WTC11 (cell line): ENCODE measurements at regions not wholly inside any gene's neighbourhood (a gene's known extent, or its start where the extent isn't known, plus 50 kb on each side); places are given as distances from the start of the nearest gene placed in this dataset.

Source experiments
- ATAC-seq: fragments of 200-7000 bp; cut with Tn5 transposase; 2 replicates; pipeline ENCODE4 v1.10.0; 2021; ENCODE audit warnings: mild to moderate bottlenecking, moderate library complexity
- CTCF ChIA-PET: fragments of 300-600 bp; sonication (Branson Sonifier 250); formaldehyde crosslinking; loops from one replicate; lab custom pipeline; 2021; ENCODE audit warnings: antibody characterized with exemption; lab: Charles Lee
- POLR2A ChIA-PET: fragments of 350-600 bp; sonication (Branson Sonifier 250); formaldehyde crosslinking; loops from one replicate; lab custom pipeline; 2021; ENCODE audit warnings: antibody characterized with exemption; lab: Charles Lee
- DNase-seq: peaks from one replicate; pipeline ENCODE4 v3.0.0; 2021; ENCODE audit warnings: low spot score
- H3K27ac Mint-ChIP-seq: 2 replicates; pipeline ENCODE4 v1.8.0; 2021; ENCODE audit warnings: mixed read lengths
- H3K27me3 Mint-ChIP-seq: 2 replicates; pipeline ENCODE4 v1.8.0; 2021; ENCODE audit warnings: low read depth, mild to moderate bottlenecking, moderate library complexity, mixed read lengths
- H3K36me3 Mint-ChIP-seq: 2 replicates; pipeline ENCODE4 v1.8.0; 2021; ENCODE audit warnings: mixed read lengths
- H3K4me1 Mint-ChIP-seq: 2 replicates; pipeline ENCODE4 v1.8.0; 2022; ENCODE audit warnings: mixed read lengths
- H3K4me3 Mint-ChIP-seq: 2 replicates; pipeline ENCODE4 v1.8.0; 2021; ENCODE audit warnings: mild to moderate bottlenecking, moderate library complexity, mixed read lengths
- H3K9me3 Mint-ChIP-seq: 2 replicates; pipeline ENCODE4 v1.8.0; 2021; ENCODE audit warnings: mixed read lengths
- ATF2 ChIP-seq: sonication (generic); formaldehyde crosslinking; IDR thresholded peaks from 2 replicates; pipeline ENCODE4 v1.8.1; 2022; ENCODE audit warnings: low read depth, missing genetic modification reagents, borderline replicate concordance
- IRF2 ChIP-seq: sonication (generic); formaldehyde crosslinking; IDR thresholded peaks from 2 replicates; pipeline ENCODE4 v1.8.0; 2022; ENCODE audit warnings: low read depth, missing genetic modification reagents, borderline replicate concordance
- MAX ChIP-seq: sonication (generic); formaldehyde crosslinking; IDR thresholded peaks from 2 replicates; pipeline ENCODE4 v1.8.0; 2022; ENCODE audit warnings: mild to moderate bottlenecking, missing genetic modification reagents
- MLX ChIP-seq: sonication (generic); formaldehyde crosslinking; IDR thresholded peaks from 2 replicates; pipeline ENCODE4 v1.8.1; 2023; ENCODE audit warnings: mild to moderate bottlenecking, missing genetic modification reagents, moderate library complexity
- RELA ChIP-seq: sonication (generic); formaldehyde crosslinking; IDR thresholded peaks from 2 replicates; pipeline ENCODE4 v1.8.1; 2022; ENCODE audit warnings: missing genetic modification reagents, mild to moderate bottlenecking, borderline replicate concordance
- SMAD3 ChIP-seq: sonication (generic); formaldehyde crosslinking; IDR thresholded peaks from 2 replicates; pipeline ENCODE4 v1.8.0; 2022; ENCODE audit warnings: missing genetic modification reagents, mild to moderate bottlenecking, borderline replicate concordance
- USF1 ChIP-seq: sonication (generic); formaldehyde crosslinking; IDR thresholded peaks from 2 replicates; pipeline ENCODE4 v1.8.0; 2022; ENCODE audit warnings: mild to moderate bottlenecking, missing genetic modification reagents
- ZBTB43 ChIP-seq: sonication (generic); formaldehyde crosslinking; IDR thresholded peaks from 2 replicates; pipeline ENCODE4 v1.8.1; 2023; ENCODE audit warnings: mild to moderate bottlenecking, missing genetic modification reagents
- ZNF232 ChIP-seq: sonication (generic); formaldehyde crosslinking; IDR thresholded peaks from 2 replicates; pipeline ENCODE4 v1.8.0; 2022; ENCODE audit warnings: mild to moderate bottlenecking, missing genetic modification reagents
- ZNF263 ChIP-seq: sonication (generic); formaldehyde crosslinking; IDR thresholded peaks from 2 replicates; pipeline ENCODE4 v1.8.1; 2022; ENCODE audit warnings: low read depth, mild to moderate bottlenecking, moderate library complexity, missing genetic modification reagents
- ZNF396 ChIP-seq: fragments of 250-450 bp; sonication (Bioruptor Pico); IDR thresholded peaks from 2 replicates; pipeline ENCODE4 v1.8.0; 2021; ENCODE audit warnings: mild to moderate bottlenecking, moderate library complexity, borderline replicate concordance
- ZNF423 ChIP-seq: fragments of 250-450 bp; sonication (Bioruptor Pico); IDR thresholded peaks from 2 replicates; pipeline ENCODE4 v2.1.2; 2022; ENCODE audit warnings: mild to moderate bottlenecking, moderate library complexity
- TF ChIP-seq, protein P1 (sequence below): fragments of 250-450 bp; sonication (Bioruptor Pico); IDR thresholded peaks from 2 replicates; pipeline ENCODE4 v1.8.0; 2021; ENCODE audit warnings: mild to moderate bottlenecking
- TF ChIP-seq, protein P2 (sequence below): fragments of 250-450 bp; sonication (Bioruptor Pico); IDR thresholded peaks from 2 replicates; pipeline ENCODE4 v1.9.0; 2021; ENCODE audit warnings: moderate library complexity, mild to moderate bottlenecking, inconsistent platforms, borderline replicate concordance
- TF ChIP-seq, protein P3 (sequence below): sonication (generic); formaldehyde crosslinking; IDR thresholded peaks from 2 replicates; pipeline ENCODE4 v1.8.1; 2022; ENCODE audit warnings: missing genetic modification reagents, borderline replicate concordance
- TF ChIP-seq, protein P4 (sequence below): sonication (generic); formaldehyde crosslinking; conservative IDR thresholded peaks from 2 replicates; pipeline ENCODE4 v1.8.1; 2023; ENCODE audit warnings: mild to moderate bottlenecking, low read depth, missing genetic modification reagents, moderate library complexity

GRCh38 chr1:29719253-29719652 is 482.9 kb downstream of the PTPRU start:
- H3K9me3 Mint-ChIP-seq = peaks cover 73% of the 10 kb centered on the region
- no peak overlapping the region for H3K27ac Mint-ChIP-seq
- no peak for ATAC-seq
- no peaks in the 10 kb centered on the region for H3K4me1 Mint-ChIP-seq
- ChIA-PET POLR2A (no interaction called here), CTCF (no interaction called here)
- peaks cover 23% of the 10 kb centered on the region for H3K27me3 Mint-ChIP-seq
- H3K36me3 Mint-ChIP-seq = peaks cover 42% of the 10 kb centered on the region
- no peak overlapping the region for H3K4me3 Mint-ChIP-seq
- TF ChIP-seq, protein P1, sequence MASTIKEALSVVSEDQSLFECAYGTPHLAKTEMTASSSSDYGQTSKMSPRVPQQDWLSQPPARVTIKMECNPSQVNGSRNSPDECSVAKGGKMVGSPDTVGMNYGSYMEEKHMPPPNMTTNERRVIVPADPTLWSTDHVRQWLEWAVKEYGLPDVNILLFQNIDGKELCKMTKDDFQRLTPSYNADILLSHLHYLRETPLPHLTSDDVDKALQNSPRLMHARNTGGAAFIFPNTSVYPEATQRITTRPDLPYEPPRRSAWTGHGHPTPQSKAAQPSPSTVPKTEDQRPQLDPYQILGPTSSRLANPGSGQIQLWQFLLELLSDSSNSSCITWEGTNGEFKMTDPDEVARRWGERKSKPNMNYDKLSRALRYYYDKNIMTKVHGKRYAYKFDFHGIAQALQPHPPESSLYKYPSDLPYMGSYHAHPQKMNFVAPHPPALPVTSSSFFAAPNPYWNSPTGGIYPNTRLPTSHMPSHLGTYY = no peak
- no peak for TF ChIP-seq MLX (CRISPR knock-in tag)
- TF ChIP-seq, all 79 proteins: peak for 0
- DNase-seq = no peak

- Mint-ChIP-seq H3K4me3 (no peak overlapping the region), H3K27ac (no peak overlapping the region), H3K36me3 (peaks cover 40% of the 10 kb centered on the region), H3K9me3 (peaks cover 70% of the 10 kb centered on the region), H3K27me3 (peaks cover 23% of the 10 kb centered on the region), H3K4me1 (no peaks in the 10 kb centered on the region)
- ATAC-seq = no peak
- ChIA-PET POLR2A (no interaction called here), CTCF (no interaction called here)
- TF ChIP-seq ZNF396 (CRISPR knock-in tag) (no peak), MAX (no peak), ZNF263 (CRISPR knock-in tag) (no peak), ZBTB43 (CRISPR knock-in tag) (no peak), RELA (CRISPR knock-in tag) (no peak), USF1 (CRISPR knock-in tag) (no peak), IRF2 (CRISPR knock-in tag) (no peak), ZNF423 (CRISPR knock-in tag) (no peak), ATF2 (CRISPR knock-in tag) (no peak), ZNF232 (CRISPR knock-in tag) (no peak), SMAD3 (no peak)
- TF ChIP-seq, protein P2, sequence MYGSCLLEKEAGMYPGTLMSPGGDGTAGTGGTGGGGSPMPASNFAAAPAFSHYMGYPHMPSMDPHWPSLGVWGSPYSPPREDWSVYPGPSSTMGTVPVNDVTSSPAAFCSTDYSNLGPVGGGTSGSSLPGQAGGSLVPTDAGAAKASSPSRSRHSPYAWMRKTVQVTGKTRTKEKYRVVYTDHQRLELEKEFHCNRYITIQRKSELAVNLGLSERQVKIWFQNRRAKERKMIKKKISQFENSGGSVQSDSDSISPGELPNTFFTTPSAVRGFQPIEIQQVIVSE (CRISPR knock-in tag) = no peak
- TF ChIP-seq, protein P3, sequence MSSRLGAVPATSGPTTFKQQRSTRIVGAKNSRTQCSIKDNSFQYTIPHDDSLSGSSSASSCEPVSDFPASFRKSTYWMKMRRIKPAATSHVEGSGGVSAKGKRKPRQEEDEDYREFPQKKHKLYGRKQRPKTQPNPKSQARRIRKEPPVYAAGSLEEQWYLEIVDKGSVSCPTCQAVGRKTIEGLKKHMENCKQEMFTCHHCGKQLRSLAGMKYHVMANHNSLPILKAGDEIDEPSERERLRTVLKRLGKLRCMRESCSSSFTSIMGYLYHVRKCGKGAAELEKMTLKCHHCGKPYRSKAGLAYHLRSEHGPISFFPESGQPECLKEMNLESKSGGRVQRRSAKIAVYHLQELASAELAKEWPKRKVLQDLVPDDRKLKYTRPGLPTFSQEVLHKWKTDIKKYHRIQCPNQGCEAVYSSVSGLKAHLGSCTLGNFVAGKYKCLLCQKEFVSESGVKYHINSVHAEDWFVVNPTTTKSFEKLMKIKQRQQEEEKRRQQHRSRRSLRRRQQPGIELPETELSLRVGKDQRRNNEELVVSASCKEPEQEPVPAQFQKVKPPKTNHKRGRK (CRISPR knock-in tag) = no peak
- TF ChIP-seq, protein P4, sequence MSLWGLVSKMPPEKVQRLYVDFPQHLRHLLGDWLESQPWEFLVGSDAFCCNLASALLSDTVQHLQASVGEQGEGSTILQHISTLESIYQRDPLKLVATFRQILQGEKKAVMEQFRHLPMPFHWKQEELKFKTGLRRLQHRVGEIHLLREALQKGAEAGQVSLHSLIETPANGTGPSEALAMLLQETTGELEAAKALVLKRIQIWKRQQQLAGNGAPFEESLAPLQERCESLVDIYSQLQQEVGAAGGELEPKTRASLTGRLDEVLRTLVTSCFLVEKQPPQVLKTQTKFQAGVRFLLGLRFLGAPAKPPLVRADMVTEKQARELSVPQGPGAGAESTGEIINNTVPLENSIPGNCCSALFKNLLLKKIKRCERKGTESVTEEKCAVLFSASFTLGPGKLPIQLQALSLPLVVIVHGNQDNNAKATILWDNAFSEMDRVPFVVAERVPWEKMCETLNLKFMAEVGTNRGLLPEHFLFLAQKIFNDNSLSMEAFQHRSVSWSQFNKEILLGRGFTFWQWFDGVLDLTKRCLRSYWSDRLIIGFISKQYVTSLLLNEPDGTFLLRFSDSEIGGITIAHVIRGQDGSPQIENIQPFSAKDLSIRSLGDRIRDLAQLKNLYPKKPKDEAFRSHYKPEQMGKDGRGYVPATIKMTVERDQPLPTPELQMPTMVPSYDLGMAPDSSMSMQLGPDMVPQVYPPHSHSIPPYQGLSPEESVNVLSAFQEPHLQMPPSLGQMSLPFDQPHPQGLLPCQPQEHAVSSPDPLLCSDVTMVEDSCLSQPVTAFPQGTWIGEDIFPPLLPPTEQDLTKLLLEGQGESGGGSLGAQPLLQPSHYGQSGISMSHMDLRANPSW (CRISPR knock-in tag) = no peak
- DNase-seq = no peak
Measured at GRCh38 chr1:29718791-29719190, 482.5 kb downstream of the PTPRU start.
